ENCODE measurements at regions not wholly inside any gene's neighbourhood (a gene's known extent, or its start where the extent isn't known, plus 50 kb on each side); places are given as distances from the start of the nearest gene placed in this dataset.

DNA sequence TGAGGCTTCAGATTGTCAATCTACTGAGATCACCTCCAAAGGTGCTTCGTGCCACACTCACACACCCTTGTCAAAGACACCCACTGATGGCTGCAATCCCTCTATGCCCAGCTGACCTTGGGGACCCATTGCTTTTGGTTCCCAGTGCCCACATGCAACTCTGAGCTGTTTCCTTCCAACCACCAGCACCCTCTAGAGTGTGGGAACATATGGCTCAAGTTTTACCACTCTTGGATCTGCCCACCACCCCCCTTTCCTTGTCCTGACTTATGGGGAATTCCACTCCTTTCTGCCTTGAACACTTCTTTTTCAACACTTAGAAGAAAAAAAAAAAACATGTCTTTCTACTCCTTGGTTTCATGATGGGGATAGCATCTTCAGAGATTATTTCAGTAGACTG, 360.2 kb downstream of the ENC1 start:
- H3K36me3 ChIP-seq (ENCODE audit: control insufficient read depth in 2 of 2, insufficient read depth in 1 of 2, low read length in 2 of 2): no peaks in the 10 kb centered on the region
- no peaks in the 10 kb centered on the region for H3K4me1 ChIP-seq (ENCODE audit: control insufficient read depth, insufficient read depth, low read length)
- no peak overlapping the region for H3K4me3 ChIP-seq (ENCODE audit: low read depth, low read length)
- ChIA-PET POLR2A (no interaction called here), CTCF (interaction anchor here (0.7 to 0.9 kb wide), 2 partner anchors 76 to 254 kb away, joined by 4 to 5 read pairs; no protein-coding TSS in a partner anchor)
- H3K9me3 ChIP-seq (ENCODE audit: control insufficient read depth, insufficient read depth, low read depth, low read length): no peaks in the 10 kb centered on the region
- TF ChIP-seq ZNF146 (tag by site-specific recombination; IDR thresholded peaks at IDR 0.05) (no peak), ZEB2 (tag by site-specific recombination; IDR thresholded peaks at IDR 0.05) (no peak), ZNF341 (tag by site-specific recombination; IDR thresholded peaks at IDR 0.05; ENCODE audit: low read depth) (no peak), ZNF274 (IDR thresholded peaks at IDR 0.05; ENCODE audit: low read length) (no peak), ZNF274 (tag by site-specific recombination; IDR thresholded peaks at IDR 0.05; ENCODE audit: borderline replicate concordance) (no peak), SALL2 (tag by site-specific recombination; IDR thresholded peaks at IDR 0.05; ENCODE audit: borderline replicate concordance) (no peak), ZNF133 (tag by site-specific recombination; IDR thresholded peaks at IDR 0.05) (no peak), ZNF843 (tag by site-specific recombination; IDR thresholded peaks at IDR 0.05) (no peak), ZNF354C (tag by site-specific recombination; IDR thresholded peaks at IDR 0.05; ENCODE audit: borderline replicate concordance, low read depth) (no peak), ZXDB (tag by site-specific recombination; IDR thresholded peaks at IDR 0.05) (no peak), ZNF114 (tag by site-specific recombination; IDR thresholded peaks at IDR 0.05) (no peak), ZNF266 (tag by site-specific recombination; IDR thresholded peaks at IDR 0.05; ENCODE audit: low read depth) (no peak), ZNF544 (tag by site-specific recombination; IDR thresholded peaks at IDR 0.05) (no peak), ZFP69B (tag by site-specific recombination; IDR thresholded peaks at IDR 0.05) (no peak)
- TF ChIP-seq, protein P1, sequence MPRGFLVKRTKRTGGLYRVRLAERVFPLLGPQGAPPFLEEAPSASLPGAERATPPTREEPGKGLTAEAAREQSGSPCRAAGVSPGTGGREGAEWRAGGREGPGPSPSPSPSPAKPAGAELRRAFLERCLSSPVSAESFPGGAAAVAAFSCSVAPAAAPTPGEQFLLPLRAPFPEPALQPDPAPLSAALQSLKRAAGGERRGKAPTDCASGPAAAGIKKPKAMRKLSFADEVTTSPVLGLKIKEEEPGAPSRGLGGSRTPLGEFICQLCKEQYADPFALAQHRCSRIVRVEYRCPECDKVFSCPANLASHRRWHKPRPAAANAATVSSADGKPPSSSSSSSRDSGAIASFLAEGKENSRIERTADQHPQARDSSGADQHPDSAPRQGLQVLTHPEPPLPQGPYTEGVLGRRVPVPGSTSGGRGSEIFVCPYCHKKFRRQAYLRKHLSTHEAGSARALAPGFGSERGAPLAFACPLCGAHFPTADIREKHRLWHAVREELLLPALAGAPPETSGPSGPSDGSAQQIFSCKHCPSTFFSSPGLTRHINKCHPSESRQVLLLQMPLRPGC (tag by site-specific recombination; IDR thresholded peaks at IDR 0.05): no peak
- TF ChIP-seq, protein P2, sequence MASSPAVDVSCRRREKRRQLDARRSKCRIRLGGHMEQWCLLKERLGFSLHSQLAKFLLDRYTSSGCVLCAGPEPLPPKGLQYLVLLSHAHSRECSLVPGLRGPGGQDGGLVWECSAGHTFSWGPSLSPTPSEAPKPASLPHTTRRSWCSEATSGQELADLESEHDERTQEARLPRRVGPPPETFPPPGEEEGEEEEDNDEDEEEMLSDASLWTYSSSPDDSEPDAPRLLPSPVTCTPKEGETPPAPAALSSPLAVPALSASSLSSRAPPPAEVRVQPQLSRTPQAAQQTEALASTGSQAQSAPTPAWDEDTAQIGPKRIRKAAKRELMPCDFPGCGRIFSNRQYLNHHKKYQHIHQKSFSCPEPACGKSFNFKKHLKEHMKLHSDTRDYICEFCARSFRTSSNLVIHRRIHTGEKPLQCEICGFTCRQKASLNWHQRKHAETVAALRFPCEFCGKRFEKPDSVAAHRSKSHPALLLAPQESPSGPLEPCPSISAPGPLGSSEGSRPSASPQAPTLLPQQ (tag by site-specific recombination; IDR thresholded peaks at IDR 0.05): no peak
- TF ChIP-seq, protein P3, sequence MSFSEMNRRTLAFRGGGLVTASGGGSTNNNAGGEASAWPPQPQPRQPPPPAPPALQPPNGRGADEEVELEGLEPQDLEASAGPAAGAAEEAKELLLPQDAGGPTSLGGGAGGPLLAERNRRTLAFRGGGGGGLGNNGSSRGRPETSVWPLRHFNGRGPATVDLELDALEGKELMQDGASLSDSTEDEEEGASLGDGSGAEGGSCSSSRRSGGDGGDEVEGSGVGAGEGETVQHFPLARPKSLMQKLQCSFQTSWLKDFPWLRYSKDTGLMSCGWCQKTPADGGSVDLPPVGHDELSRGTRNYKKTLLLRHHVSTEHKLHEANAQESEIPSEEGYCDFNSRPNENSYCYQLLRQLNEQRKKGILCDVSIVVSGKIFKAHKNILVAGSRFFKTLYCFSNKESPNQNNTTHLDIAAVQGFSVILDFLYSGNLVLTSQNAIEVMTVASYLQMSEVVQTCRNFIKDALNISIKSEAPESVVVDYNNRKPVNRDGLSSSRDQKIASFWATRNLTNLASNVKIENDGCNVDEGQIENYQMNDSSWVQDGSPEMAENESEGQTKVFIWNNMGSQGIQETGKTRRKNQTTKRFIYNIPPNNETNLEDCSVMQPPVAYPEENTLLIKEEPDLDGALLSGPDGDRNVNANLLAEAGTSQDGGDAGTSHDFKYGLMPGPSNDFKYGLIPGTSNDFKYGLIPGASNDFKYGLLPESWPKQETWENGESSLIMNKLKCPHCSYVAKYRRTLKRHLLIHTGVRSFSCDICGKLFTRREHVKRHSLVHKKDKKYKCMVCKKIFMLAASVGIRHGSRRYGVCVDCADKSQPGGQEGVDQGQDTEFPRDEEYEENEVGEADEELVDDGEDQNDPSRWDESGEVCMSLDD (tag by site-specific recombination; IDR thresholded peaks at IDR 0.05): no peak
- H3K27ac ChIP-seq (ENCODE audit: extremely low read depth, low read depth, low read length): no peak overlapping the region

DNA sequence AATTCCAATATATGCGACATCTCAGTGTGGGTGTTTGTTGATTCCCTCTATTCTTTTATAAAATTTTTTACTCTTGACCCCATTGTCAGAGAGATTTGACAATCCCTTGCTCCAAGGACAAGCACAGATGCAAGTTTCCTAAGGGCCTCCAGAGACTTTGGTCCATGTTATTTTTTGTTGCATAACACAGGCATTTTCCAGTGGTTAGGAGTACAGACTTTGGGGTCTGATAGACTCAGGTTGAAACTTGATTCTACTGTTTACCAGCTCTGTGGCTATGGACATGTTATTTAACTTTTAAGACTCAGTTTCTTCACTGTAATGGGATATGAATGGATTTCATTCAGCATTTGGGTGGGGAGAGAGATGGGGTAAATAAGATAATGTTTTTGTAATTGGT, 361.3 kb downstream of the ENC1 start:
- Histone ChIP-seq H3K4me3 (ENCODE audit: low read depth, low read length) (no peak overlapping the region), H3K36me3 (ENCODE audit: control insufficient read depth in 2 of 2, insufficient read depth in 1 of 2, low read length in 2 of 2) (no peaks in the 10 kb centered on the region), H3K4me1 (ENCODE audit: control insufficient read depth, insufficient read depth, low read length) (no peaks in the 10 kb centered on the region), H3K27ac (ENCODE audit: extremely low read depth, low read depth, low read length) (no peak overlapping the region), H3K9me3 (ENCODE audit: control insufficient read depth, insufficient read depth, low read depth, low read length) (no peaks in the 10 kb centered on the region)
- CTCF ChIA-PET: interaction anchor here (0.6 to 0.7 kb wide), 2 partner anchors 971 to 1768 kb away, joined by 3 read pairs; no protein-coding TSS in a partner anchor
- POLR2A ChIA-PET: no interaction called here
- TF ChIP-seq SALL2 (tag by site-specific recombination; IDR thresholded peaks at IDR 0.05; ENCODE audit: borderline replicate concordance): no peak
- no peak for TF ChIP-seq ZSCAN30 (tag by site-specific recombination; IDR thresholded peaks at IDR 0.05)
- TF ChIP-seq ZBTB20 (tag by site-specific recombination; IDR thresholded peaks at IDR 0.05): no peak
- TF ChIP-seq, protein P4, sequence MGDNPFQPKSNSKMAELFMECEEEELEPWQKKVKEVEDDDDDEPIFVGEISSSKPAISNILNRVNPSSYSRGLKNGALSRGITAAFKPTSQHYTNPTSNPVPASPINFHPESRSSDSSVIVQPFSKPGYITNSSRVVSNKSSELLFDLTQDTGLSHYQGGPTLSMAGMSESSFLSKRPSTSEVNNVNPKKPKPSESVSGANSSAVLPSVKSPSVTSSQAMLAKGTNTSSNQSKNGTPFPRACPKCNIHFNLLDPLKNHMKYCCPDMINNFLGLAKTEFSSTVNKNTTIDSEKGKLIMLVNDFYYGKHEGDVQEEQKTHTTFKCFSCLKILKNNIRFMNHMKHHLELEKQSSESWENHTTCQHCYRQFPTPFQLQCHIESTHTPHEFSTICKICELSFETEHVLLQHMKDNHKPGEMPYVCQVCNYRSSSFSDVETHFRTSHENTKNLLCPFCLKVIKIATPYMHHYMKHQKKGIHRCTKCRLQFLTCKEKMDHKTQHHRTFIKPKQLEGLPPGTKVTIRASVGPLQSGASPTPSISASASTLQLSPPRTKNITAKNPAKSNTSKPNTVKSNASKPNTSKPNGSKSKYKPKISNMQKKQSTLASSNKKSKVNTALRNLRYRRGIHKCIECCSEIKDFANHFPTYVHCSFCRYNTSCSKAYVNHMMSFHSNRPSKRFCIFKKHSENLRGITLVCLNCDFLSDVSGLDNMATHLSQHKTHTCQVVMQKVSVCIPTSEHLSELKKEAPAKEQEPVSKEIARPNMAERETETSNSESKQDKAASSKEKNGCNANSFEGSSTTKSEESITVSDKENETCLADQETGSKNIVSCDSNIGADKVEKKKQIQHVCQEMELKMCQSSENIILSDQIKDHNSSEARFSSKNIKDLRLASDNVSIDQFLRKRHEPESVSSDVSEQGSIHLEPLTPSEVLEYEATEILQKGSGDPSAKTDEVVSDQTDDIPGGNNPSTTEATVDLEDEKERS (tag by site-specific recombination; IDR thresholded peaks at IDR 0.05): no peak
- TF ChIP-seq ZNF391 (tag by site-specific recombination; IDR thresholded peaks at IDR 0.05; ENCODE audit: borderline replicate concordance, low read depth): no peak
- TF ChIP-seq, protein P5, sequence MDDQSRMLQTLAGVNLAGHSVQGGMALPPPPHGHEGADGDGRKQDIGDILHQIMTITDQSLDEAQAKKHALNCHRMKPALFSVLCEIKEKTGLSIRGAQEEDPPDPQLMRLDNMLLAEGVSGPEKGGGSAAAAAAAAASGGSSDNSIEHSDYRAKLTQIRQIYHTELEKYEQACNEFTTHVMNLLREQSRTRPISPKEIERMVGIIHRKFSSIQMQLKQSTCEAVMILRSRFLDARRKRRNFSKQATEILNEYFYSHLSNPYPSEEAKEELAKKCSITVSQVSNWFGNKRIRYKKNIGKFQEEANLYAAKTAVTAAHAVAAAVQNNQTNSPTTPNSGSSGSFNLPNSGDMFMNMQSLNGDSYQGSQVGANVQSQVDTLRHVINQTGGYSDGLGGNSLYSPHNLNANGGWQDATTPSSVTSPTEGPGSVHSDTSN (CRISPR knock-in tag; IDR thresholded peaks at IDR 0.05): no peak
- no peak for TF ChIP-seq PRDM1 (tag by site-specific recombination; IDR thresholded peaks at IDR 0.05)
- TF ChIP-seq HOXD13 (CRISPR knock-in tag; IDR thresholded peaks at IDR 0.05; ENCODE audit: borderline replicate concordance): no peak
- TF ChIP-seq ZNF555 (tag by site-specific recombination; conservative IDR thresholded peaks at IDR 0.05): no peak
- TF ChIP-seq ZNF169 (tag by site-specific recombination; IDR thresholded peaks at IDR 0.05): no peak

Data from HEK293 (cell line).